Lung microvascular endothelial cell (primary cell): ENCODE measurements at regions not wholly inside any gene's neighbourhood (a gene's known extent, or its start where the extent isn't known, plus 50 kb on each side); places are given as distances from the start of the nearest gene placed in this dataset.
A peak's percentile ranks its signal among the peaks of the same experiment; 100 is the strongest.
"Not testable (repeated sequence)": the region's sequence is repeated elsewhere in the genome, so short reads cannot be mapped to it uniquely, and the experiment has no call there.

ENCODE experiments used
- DNase-seq, 2 donors: peaks; one replicate each; pipeline versions ENCODE4 v3.0.0 to v3.0.0-alpha.2; 2010; ENCODE audit warnings: low read depth in 2 of 2

DNA sequence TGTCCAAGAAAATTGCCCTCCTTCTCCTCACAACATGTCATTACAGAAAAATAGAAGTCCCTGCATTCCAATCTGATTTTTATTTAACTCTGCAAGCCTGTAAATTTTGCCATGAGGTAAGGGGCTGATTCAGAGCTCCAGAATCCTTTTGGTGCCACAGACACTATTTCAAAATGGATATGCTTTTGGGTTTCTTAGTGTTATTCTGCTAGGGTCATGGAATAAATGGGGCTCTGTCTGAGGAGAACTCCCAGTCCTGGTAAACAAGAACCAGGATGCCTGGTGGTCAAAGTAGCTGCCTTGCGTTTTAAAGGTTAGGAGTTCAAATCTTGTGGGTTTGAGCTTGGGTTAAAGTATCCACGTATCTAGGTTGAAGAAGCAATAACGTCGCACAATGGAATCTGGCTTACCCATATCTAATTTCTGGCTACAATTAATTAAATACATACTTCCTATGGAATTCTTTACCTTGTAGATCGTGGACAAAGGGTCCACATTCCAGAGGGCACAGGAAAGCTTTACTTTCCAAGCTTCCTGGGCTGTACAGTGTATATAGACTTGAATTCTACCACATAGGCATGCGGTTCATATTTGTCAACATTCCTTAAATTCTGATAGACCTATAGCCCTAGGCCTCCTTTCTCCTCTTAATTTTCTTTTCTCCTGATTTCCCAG lies 98.0 kb upstream of the CDC42BPA start:
- DNase-seq: no peak

GRCh38 chr1:227415115-227415790 lies 97.0 kb upstream of the CDC42BPA start:
- DNase-seq: no peak

- peak in 1 of 2 donors; percentile 40 for DNase-seq
Observed at GRCh38 chr1:227411066-227411465, 92.8 kb upstream of the CDC42BPA start.

GRCh38 chr1:227406332-227406731 lies 88.0 kb upstream of the CDC42BPA start:
- DNase-seq: not testable (repeated sequence)

DNA sequence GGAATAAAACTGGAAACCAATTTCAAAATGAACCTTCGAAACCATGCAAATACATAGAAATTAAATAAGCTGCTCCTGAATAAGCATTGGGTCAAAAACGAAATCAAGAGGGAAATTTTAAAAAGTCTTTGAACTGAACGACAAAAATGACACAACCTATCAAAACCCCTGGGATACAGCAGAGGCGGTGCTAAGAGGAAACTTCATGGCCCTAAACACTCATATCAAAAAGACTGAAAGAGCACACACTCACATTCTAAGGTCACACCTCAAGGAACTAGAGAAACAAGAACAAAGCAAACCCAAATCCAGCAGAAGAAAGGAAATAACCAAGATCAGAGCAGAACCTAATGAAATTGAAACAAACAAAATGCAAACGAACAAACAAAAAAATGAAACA lies 85.2 kb upstream of the CDC42BPA start:
- DNase-seq: no peak

DNA sequence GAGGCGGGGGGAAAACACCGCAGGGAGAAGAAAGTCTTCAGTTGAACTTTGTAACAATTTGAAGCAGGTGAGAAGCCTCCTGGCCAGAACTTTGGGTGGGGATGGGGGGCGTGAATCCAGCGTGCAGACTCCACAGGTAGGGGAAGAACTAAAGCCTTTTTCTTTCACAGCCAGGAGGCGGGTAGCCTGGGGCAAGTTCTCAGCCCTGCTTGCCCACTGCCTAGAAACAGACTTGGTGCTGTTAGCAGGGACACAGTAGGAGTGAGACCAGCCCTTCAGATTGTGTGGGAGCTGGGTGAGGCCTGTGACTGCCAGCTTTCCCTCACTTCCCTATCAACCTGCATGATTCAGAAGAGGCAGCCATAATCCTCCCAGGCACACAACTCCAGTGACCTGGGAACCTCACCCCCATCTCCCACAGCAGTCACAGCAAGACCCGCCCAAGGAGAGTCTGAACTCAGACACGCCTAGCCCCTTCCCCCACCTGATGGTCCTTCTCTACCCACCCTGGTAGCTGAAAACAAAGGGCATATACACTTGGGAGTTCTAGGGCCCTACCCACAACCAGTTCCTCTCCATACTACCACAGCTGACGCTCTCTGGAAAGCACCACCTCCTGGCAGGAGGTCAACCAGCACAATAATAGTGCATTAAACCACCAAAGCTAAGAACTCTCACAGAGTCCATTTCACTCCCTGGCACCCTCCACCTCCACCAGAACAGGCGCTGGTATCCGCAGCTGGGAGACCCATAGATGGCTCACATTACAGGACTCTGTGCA lies 83.5 kb upstream of the CDC42BPA start:
- DNase-seq: no peak

- DNase-seq: peak in 1 of 2 donors; percentile 57
Observed at GRCh38 chr1:227399152-227399730, 80.9 kb upstream of the CDC42BPA start.

DNA sequence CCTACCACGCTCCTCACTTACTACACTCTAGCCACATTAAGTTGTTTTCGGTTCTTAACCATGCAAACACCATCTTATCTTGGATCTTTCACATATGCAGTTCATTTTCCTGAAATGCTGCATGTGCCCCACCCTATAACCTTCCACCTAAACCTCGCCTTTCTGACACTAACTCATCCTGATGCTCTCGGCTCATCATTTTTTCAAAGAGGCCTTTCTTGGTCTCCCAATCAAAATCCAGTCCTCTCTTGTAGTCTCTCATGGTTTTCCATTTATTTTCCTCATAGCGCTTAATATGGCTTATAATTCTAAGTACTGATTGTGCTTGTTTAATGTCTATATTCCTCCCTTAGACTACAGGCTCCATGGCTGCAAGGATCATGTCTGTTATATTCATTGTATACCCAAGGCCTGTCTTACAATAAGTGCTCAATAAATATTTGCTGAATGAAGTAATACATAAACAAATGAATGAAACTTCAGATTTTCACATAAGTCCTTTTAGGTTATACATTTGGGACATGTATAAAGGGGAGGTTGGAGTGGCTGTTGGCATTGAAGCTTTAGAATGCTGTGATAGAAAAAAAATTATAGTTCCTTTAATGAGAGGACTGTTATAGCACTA lies 79.2 kb upstream of the CDC42BPA start:
- no peak for DNase-seq

- no peak for DNase-seq
Observed at GRCh38 chr1:227396539-227397353, 78.5 kb upstream of the CDC42BPA start.

GRCh38 chr1:227395426-227396028 lies 77.2 kb upstream of the CDC42BPA start:
- DNase-seq: peak in 1 of 2 donors; percentile 66

DNA sequence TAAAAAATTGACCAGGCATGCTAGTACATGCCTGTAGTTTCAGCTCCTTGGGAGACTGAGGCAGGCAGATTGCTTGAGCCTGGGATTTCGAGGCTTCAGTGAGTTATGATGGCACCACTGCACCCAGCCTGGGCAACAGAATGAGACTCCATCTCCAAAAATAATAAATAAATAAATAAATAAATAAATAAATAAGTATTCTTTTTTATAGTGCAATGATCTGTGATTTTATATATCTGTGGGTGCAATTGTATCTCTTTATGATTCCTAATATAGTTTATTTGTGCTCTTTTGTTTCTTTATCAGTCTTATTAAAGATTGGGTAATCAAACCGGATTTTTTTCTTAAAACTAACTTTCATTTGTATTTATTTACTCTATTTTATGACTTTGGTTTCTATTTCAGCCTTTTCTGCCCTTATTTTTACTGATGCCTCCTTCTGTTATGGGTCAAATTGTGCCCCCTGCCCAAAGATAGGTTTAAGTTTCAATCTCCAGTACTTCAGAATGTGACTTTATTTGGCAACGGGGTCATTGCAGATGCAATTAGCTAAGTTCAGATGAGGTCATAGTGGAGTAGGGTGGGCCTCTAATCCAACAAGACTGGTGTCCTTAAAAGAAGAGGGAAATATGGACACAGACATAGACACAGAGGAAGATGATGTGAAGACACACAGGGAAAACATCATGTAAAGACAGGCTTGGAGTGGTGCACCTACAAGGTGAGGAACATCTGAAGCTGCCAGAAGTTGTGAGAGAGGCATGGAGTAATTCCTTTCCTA lies 74.9 kb upstream of the CDC42BPA start:
- DNase-seq: no peak

GRCh38 chr1:227391879-227392278 lies 73.6 kb upstream of the CDC42BPA start:
- DNase-seq: no peak

DNA sequence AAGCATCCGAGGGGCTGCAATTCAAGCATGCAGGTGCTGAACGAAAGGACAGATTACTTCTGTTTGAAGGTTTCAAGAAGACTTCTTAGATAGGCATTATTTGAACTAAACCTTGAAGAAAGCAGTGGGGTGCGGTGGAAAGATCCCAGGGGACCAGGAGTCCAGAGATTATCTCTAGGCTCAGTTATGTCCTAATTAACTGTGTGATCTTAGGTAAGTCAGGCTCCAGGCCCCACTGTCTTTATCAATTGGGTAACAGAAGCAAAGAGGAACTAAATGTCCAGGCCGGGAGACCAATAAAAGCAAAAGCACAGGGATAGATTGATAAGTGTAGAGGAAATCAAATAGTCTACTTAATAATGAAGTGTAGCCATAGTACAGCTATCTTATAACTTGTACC lies 72.9 kb upstream of the CDC42BPA start:
- DNase-seq: no peak

- no peak for DNase-seq
Observed at GRCh38 chr1:227390525-227390924, 72.2 kb upstream of the CDC42BPA start.

DNA sequence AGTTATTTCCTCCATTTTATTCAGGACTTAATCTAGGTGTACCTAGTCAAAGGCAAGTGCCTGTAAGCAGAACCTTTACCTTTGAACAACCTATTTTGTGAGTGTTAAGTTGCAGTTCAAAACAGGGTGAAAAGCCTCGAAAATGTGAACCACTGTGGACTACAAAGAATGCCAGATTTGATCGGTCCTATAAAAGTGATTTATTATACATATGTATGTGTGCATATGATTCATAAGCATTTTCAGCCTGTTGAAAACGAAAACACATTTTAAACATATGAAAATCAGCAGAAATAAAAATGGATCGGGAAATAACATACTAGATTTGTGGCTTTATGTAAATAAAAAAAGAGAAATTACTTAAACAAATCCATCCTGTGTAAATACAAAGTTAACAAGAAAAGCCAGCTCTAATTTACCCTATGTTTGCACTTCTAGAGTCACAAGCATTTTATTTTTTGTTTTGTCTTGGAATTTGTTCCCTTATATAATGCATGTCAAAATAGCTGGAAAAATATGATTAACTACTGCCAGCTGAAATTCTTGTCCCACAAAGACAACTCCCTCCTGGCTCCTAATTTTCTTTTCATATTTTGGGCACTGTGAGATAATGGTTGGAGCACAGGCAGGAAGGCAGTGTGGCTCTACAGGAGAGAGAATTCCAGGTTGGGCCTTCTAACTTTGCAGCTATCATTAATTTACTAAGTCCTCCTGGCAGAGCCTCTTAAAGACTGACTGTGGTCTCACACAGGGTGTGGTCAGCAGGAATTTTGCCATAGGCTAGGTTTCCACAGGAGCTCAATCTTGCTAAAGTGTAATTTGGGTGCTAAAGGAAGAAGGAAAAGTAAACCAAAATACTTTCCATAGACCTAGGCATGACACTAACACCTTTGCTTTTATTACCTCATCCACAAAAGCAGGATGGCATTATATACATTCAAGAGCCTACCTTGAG lies 70.2 kb upstream of the CDC42BPA start:
- no peak for DNase-seq

DNA sequence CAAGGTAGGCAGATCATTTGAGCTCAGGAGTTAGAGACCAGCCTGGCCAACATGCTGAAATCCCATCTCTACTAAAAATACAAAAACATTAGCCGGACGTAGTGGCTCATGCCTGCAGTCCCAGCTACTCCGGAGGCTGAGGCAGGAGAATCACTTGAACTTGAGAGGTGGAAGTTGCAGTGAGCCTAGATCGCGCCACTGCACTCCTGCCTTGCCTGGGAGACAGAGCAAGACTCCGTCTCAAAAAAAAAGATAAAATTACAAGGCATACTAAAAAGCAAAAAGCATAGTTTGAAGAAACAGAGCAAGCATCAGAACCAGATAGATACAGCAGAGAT lies 61.2 kb upstream of the CDC42BPA start:
- no peak for DNase-seq

DNA sequence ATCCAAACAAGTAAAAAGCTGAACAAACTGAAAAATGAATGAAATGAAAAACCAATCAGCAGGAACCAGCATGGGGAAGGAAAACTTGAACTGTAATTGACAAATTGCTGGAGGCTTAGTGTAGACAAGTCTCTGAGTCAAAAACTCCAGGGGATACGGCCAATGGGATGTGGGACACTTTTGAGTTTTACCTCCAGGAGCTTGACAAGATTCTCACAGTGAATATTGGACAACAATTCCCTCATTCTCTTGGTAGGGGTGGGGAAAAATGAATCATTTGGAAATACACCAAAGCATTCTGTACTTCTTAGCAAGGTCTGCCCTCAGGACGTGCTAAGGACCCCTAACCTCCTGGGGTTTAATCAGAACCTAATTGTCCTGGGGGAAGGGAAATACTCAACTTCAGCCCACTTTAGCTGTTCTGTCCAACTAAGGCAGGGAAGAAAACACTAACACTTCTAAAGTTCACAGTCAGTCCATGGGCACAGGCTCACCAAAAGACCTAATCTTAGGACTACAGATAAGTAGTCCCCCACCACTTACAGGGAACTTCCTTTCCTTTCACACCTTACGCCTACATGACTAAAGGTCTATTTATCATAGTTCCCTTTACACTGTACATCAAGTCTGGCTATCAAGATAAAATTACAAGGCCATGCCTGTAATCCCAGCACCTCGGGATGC lies 60.7 kb upstream of the CDC42BPA start:
- DNase-seq: no peak

GRCh38 chr1:227378181-227378580 lies 59.9 kb upstream of the CDC42BPA start:
- no peak for DNase-seq
